GM19328 (cell line): ENCODE measurements at regions not wholly inside any gene's neighbourhood (a gene's known extent, or its start where the extent isn't known, plus 50 kb on each side); places are given as distances from the start of the nearest gene placed in this dataset.
"Not testable (repeated sequence)": the region's sequence is repeated elsewhere in the genome, so short reads cannot be mapped to it uniquely, and the experiment has no call there.

Experiments used
- ATAC-seq: cut with Tn5 transposase; IDR thresholded peaks from one replicate; pipeline ENCODE4 v1.9.1; 2021; ENCODE audit warnings: mild to moderate bottlenecking, moderate library complexity; ENCODE audit not compliant: unreplicated experiment

DNA sequence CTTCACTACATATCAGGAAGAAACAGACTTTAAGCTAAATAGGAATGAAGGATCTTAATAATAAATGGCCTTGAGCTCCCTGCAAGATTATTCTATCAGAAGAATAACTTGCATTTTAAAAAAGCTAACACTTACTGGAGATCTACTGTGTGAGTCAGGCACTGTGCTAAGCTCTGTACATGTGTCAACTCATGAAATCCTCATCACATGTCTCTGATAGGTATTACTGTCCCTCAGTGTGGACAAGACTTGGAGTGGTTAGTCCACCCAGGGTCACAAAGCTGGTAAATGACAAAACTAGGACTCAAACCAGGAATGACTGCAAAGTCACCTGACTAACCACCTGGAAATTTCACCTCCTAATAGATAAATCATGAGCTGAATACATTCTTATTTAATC is 57.1 kb upstream of the KCTD7 start:
- no peak for ATAC-seq

DNA sequence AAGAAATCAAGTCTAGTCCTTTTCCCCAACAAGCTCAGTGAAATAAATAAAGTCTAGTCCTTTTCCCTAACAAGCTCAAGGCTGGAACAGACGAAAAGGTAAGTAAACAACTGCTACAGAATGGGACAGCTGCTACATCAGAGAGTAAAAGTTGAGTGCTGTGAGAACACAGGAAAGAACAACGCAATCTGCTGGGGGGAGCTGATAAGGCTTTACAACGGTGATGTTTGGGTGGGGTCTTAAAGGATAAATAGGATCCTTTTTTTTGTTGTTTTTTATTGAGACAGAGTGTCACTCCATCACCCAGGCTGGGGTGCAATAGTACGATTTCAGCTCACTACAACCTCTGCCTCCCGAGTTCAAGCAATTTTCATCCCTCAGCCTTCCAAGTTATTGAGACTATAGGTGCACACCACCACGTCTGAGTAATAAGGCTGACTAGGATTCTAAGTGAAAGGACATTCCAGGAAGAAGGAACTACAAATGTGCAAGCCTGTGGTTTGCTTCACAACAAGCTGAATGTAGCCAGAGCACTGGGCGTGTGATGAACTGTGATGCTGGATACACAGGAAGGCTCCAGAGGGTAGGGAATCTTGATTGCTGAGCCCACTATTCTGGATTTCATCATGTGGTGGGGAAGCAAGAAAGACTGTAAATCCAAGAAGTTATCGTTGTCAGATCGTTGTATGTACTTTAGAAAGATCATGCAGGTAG is 54.7 kb upstream of the KCTD7 start:
- not testable (repeated sequence) for ATAC-seq

DNA sequence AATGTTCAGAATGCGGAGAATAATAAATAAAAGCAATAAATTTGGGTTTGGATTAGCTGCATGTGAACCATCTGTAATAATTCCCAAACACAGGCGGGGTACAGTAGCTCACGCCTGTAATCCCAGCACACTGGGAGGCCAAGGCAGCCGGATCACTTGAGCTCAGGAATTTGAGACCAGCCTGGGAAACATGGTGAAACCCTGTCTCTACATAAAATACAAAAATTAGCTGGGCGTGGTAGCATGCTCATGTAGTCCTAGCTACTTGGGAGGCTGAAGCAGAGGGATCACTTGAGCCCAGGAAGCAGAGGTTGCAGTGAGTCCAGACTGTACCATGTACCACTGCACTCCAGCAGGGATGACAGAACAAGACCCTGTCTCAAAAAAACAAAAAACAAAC is 53.9 kb upstream of the KCTD7 start:
- not testable (repeated sequence) for ATAC-seq

DNA sequence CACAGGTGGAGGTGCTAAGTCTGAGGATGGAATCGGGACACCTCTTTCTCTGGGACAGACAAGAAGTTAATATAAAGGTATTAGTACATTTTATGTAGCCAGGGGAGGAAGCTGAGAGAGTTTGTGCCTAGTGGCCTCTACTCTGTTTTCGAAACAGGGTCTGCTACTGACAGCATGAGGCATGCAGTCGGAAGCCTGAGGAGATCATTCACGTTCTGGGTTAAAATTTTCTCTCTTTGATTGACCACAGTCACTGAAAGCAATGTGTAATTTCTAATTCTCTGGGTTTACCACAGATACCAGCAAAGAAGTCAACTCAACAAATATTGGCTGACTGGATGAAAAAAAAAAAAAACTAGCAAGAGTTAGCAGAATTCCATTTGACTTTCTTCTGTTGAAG is 53.3 kb upstream of the KCTD7 start:
- no peak for ATAC-seq

DNA sequence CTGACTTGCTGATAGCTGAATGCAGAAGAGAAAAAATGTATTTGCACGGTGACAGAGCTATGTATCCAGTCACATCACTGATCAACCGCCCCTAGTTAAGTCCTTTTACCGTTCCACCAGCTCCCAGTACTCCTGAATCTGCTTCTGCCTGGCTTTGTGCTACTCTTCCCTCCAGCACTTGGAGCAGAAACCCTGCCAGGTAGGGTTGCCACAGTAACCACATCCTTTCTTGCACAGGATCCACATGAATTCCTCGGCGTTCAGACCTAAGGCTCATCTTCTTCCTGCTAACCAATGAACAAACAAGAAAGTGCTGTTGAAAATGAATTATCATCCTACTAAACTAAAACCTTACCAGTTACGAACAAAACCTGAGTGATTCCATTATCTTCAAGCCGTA is 52.0 kb upstream of the KCTD7 start:
- ATAC-seq, result no peak
